HG03039 (cell line): ENCODE measurements at regions not wholly inside any gene's neighbourhood (a gene's known extent, or its start where the extent isn't known, plus 50 kb on each side); places are given as distances from the start of the nearest gene placed in this dataset.

Experiments used
- ATAC-seq: cut with Tn5 transposase; IDR thresholded peaks from one replicate; pipeline ENCODE4 v1.9.1; 2021; ENCODE audit warnings: mild to moderate bottlenecking, moderate library complexity; ENCODE audit not compliant: unreplicated experiment

DNA sequence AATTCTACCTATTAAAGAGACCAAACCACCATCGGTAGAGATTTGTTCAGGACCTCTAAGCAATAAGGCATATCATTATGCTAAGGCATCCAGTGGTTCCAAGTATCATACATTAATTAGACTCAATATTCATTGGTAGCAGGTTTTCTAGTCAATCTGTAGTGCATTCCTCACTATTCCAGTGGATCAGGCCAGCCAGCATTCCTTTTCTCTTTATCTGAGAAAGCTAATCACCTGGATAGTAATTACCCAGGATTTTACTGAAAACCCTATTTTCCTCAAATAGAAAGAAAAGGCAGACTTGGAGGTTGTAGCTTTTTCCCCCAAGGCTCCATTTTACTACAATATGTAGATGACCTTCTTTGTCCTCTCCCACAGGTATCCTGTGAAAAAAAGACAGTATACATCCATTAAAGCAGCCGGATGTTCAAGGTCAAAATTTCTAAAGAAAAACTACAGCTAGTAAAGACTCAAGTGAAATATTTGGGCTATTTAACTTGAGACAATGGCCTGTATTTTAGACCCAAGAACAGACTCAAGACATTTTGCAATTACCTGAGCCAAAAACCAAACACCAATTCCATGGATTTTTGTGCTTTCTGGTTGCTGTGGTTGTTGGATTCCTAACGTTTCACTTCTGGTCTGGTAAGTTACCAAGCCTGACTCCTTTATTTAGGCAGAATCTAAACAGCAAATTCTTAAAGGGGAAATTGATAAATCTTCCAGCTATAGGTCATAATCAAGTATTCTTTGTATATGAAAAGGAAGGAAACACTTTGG, 149.1 kb upstream of the MOCS1 start:
- ATAC-seq: no peak

GRCh38 chr6:40082278-40083043, 148.2 kb upstream of the MOCS1 start:
- no peak for ATAC-seq

GRCh38 chr6:40077736-40078135, 143.5 kb upstream of the MOCS1 start:
- ATAC-seq: no peak

DNA sequence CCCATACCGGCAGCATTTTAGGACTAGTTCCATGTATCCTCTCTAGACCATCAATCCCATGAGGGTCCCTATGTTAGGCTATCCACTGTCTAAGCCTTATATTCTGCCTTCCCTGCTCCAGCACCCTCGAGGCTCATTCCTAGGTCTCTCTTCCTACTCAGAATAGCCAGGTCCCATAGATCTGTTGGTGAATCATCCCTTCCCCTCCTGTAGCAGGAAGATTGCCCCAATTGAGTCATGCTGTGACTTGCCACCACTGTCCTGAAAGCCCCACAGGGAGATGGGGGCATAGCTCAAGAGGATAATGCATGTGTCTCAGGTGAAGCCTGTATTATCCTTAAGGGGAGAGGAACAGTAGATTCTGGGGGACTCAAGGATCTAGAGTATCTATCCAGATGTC, 143.1 kb upstream of the MOCS1 start:
- no peak for ATAC-seq

DNA sequence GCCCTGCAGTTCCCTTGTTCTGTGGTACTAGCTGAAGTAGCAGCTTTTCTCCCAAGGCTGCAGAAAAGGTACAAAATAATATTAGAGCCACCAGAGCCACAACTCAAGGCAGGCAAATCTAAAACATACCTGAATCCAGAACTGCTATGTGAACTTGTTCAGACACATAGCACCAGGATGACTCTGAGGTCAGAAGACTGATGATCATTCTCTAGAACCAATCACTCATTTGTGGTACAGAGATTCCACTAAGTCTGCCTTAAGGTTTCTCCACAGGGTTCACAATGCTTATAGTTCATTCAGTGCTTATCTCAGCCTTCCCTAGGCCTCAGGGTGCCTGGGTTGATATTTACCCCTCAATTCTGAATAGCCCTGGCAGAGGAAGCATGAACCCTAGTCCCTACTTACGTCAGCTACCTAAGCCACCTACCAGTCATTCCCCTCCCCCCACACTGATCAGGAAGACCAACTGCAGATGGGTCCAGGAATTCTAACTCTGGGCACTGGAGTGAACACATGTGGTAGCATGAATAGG, 140.9 kb upstream of the MOCS1 start:
- no peak for ATAC-seq

DNA sequence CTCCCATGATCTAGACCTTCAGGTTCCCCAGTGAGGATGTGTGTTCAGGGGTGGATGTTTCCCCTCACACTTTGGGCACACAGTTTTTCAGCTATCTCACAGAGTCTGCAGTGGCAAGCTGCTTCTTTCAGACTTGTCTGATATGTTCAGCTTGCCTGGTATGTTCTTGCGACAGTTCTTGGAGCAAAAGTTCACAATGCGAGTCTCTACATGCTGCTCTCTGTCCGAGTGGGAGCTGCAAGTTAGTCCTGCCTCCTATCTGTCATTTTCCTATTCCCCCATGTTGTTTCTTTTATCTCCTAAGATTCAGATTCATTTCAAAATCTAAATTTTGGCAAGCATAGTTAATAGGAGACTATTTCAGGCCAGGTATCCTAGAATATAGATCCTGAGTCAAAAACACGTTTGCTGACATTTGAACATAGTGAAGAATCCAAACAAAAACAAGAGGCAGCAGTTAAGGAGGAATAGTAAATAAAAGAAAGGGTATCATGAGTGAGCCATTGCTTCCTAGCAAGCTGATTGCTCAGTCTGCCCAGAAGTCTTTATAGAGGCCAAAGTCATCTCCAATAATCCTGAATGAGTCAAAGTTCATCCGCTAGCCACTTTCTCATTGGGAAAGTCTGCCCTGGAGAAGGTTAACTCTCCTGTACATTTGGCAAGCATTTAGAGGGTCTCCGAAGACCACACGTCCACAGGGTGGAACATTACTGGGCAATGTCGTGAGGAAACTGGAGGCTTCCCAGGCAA, 140.2 kb upstream of the MOCS1 start:
- no peak for ATAC-seq

DNA sequence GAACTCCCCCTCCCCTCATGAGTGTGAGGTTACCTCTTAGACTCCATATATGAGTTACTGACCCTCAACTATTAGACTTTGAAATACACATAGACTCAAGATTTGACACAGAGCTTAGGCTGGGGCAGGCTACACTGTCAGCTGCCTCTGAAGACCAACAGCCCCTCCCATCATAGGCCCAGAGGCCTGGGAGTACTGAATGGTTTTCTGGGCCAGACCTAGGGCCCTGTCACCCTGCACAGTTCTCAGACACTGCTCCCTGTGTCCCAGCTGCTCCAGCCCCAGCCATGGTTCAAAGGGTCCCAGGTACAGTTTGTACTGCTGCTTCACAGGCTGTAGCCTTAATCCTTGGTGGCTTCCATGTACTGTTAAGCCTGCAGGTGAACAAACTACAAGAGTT, 132.1 kb upstream of the MOCS1 start:
- ATAC-seq: no peak

DNA sequence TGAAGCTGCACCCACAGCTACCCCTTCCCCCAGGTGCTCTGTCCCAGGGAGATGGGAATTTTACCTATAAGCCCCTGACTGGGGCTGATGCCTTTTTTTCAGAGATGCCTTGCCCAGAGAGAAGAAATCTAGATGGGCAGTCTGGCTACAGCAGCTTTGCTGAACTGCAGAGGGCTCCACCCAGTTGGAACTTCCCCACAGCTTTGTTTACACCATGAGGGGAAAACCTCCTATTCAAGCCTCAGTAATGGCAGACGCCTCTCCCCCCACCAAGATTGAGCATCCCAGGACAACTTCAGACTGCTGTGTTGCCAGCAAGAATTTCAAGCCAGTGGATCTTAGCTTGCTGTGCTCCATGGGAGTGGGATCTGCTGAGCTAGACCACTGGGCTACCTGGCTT, 122.6 kb upstream of the MOCS1 start:
- no peak for ATAC-seq

DNA sequence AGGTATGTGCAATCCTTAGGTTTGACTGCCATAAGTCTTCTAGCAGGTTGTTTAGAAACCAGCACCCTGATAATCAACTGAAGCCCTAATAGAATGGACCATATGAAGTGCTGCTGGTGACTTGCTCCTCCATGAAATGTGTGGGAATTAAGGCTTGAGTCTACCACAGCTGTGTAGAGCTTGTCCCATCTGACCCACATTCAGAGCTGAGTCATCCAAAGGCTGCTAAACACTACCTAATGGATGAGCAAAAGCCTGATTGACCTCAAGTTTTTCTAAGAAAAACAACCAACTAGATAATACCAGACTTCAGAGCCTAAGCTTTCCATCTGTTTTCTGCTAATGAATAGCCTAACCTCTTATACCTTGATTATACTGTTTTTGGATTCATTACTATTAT, 120.3 kb upstream of the MOCS1 start:
- ATAC-seq: no peak

DNA sequence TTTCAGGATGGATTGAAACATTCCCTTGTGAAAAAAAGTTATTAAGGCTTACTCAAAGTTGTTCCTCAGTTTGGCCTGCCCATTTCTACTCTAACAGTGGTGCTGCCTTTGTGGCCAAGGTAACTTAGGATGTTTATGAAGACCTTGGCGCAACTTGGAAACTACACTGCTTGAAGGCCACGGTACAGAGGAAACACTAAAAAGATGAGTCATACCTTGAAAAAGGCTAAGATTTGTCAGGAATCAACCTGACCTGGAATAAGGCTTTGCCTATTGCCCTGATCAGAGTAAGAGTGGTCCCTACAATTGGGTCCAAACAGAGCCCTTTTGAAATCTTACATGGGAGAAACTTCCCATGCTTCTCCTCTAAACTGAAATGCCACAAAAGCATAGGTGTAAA, 119.9 kb upstream of the MOCS1 start:
- no peak for ATAC-seq

- ATAC-seq: no peak
Observed at GRCh38 chr6:40049128-40049527, 114.9 kb upstream of the MOCS1 start.

GRCh38 chr6:40044196-40044595, 109.9 kb upstream of the MOCS1 start:
- no peak for ATAC-seq

DNA sequence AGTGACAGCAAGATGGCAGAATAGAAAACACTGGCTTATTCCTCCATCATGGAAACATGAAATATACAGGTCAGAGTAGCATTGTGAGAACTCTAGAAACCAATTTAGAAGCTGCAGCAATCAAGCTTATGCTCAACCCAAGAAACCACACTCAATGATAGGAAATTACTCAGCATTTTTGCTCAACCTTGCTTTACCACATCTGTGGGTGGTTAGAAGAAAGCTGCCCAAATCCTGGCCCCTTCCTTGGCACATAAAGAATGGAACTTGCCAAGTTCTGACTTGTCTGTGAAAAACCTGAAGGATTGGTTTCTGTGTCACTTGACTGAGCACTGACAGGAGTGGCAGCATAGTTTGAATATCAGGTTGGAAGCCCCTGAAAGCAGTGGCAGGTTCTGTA, 108.0 kb upstream of the MOCS1 start:
- ATAC-seq: no peak

DNA sequence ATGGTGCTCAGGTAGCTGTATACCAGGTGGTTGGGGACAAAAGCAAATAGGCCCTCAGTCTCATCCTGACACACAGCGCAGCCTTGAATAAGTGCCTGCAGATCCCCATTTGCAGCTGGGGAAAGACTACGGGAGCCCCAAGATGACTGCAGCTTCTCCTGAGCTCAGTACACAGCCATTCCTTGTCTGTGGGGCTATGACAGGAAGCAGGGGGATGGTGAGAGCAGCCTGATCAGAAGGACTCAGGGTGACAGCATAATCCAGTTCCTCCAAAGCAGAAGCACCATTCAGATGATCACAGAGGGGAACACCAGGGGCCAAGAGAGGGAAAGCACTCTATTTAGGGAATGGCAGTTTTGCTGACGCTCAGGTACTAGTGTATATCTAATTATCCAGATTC, 104.8 kb upstream of the MOCS1 start:
- ATAC-seq: no peak

DNA sequence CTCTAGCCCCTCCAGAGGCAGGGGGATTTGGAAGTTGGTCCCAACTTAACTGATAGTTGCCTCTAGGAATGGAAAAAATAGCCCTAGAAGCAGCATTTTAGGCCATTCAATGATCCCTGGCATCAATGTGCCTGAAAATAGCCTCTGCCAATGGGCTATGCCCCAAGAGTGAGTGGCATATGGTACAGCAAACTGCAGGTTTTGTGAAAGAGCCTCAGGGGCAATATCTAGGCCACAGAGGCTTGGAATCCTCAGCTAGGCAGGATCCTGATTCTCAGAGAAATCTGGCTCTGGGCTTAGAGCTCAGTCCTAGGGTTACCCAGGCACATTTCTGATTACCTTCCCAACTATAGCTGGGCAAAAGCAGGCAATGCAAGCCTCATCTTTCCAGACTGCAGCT, 104.4 kb upstream of the MOCS1 start:
- no peak for ATAC-seq

DNA sequence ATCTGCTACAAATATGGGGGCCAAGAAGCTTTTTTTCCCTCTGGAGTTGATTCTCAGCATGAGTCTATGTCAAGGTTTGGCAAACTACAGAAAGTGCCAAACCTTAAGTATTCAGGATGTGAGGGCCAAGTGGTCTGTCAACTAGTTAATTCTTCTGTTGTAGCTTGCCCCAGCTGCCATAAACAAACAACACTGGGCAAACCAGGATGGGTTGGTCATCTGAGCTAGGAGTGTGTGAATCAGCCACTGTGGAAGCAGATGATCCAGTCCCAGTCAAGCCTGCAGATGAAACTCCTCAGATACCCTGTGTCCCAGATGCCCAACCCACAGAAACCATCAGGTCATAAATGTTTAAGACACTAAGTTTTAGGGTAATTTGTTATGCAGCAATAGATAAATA, 103.0 kb upstream of the MOCS1 start:
- ATAC-seq: no peak

- ATAC-seq: no peak
Observed at GRCh38 chr6:40036186-40036585, 101.9 kb upstream of the MOCS1 start.

- ATAC-seq: no peak
Observed at GRCh38 chr6:40028449-40028848, 94.2 kb upstream of the MOCS1 start.

DNA sequence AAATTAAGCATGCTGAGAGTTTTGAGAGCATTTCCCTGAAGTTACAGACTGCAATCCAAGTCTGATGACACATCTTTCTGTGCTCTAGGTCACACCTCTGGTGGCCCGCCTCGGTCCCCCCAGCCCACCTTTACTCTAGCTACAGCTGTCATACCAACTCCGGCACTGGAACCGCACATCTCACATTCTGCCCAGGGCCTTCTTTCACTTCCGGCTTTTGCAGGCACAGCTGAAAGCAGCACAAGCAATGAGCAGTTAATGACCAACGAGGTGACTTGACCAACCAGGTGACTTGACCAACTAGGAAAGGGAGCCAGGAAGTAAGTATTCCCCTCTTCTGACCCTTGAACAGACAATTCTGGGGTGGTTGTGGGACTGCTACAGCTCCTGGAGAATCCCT, 88.6 kb upstream of the MOCS1 start:
- ATAC-seq: no peak

GRCh38 chr6:40020166-40020565, 85.9 kb upstream of the MOCS1 start:
- ATAC-seq: no peak

GRCh38 chr6:40015530-40015929, 81.3 kb upstream of the MOCS1 start:
- ATAC-seq: no peak

- ATAC-seq: no peak
Observed at GRCh38 chr6:40011844-40012243, 77.6 kb upstream of the MOCS1 start.
